Type B pancreatic cell (in vitro differentiated cells): ENCODE measurements at regions not wholly inside any gene's neighbourhood (a gene's known extent, or its start where the extent isn't known, plus 50 kb on each side); places are given as distances from the start of the nearest gene placed in this dataset.

Experiments
- DNase-seq: peaks from one replicate; pipeline ENCODE4 v3.0.0; 2021; ENCODE audit warnings: mixed read lengths; ENCODE audit not compliant: unreplicated experiment; ENCODE audit errors: extremely low spot score
- H3K27ac Mint-ChIP-seq: 2 replicates; pipeline ENCODE4 v1.8.0; 2021; ENCODE audit warnings: mild to moderate bottlenecking, mixed read lengths
- H3K27me3 Mint-ChIP-seq: 2 replicates; pipeline ENCODE4 v1.8.0; 2021; ENCODE audit warnings: mixed read lengths
- H3K36me3 Mint-ChIP-seq: 2 replicates; pipeline ENCODE4 v1.8.0; 2021; ENCODE audit warnings: mixed read lengths
- H3K4me1 Mint-ChIP-seq: one replicate; pipeline ENCODE4 v1.8.0; 2021; ENCODE audit warnings: mixed read lengths; ENCODE audit not compliant: unreplicated experiment
- H3K4me3 Mint-ChIP-seq: 2 replicates; pipeline ENCODE4 v1.8.0; 2021; ENCODE audit warnings: mild to moderate bottlenecking, mixed read lengths
- H3K9me3 Mint-ChIP-seq: 2 replicates; pipeline ENCODE4 v1.8.0; 2021; ENCODE audit warnings: mixed read lengths
- TF ChIP-seq, protein P1 (sequence below): fragments of 200-600 bp; sonication (generic); conservative IDR thresholded peaks from 2 replicates; pipeline ENCODE4 v1.5.0; 2021; ENCODE audit warnings: antibody characterized with exemption, mild to moderate bottlenecking

GRCh38 chr11:8340296-8340695 is 76.6 kb upstream of the LMO1 start:
- TF ChIP-seq, protein P1, sequence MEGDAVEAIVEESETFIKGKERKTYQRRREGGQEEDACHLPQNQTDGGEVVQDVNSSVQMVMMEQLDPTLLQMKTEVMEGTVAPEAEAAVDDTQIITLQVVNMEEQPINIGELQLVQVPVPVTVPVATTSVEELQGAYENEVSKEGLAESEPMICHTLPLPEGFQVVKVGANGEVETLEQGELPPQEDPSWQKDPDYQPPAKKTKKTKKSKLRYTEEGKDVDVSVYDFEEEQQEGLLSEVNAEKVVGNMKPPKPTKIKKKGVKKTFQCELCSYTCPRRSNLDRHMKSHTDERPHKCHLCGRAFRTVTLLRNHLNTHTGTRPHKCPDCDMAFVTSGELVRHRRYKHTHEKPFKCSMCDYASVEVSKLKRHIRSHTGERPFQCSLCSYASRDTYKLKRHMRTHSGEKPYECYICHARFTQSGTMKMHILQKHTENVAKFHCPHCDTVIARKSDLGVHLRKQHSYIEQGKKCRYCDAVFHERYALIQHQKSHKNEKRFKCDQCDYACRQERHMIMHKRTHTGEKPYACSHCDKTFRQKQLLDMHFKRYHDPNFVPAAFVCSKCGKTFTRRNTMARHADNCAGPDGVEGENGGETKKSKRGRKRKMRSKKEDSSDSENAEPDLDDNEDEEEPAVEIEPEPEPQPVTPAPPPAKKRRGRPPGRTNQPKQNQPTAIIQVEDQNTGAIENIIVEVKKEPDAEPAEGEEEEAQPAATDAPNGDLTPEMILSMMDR = no peak
- Mint-ChIP-seq H3K4me1 (peaks cover 42% of the 10 kb centered on the region), H3K9me3 (no peaks in the 10 kb centered on the region), H3K27me3 (peaks cover 20% of the 10 kb centered on the region), H3K4me3 (no peak overlapping the region), H3K27ac (peak overlapping the region; percentile 34), H3K36me3 (no peaks in the 10 kb centered on the region)
- no peak for DNase-seq

DNA sequence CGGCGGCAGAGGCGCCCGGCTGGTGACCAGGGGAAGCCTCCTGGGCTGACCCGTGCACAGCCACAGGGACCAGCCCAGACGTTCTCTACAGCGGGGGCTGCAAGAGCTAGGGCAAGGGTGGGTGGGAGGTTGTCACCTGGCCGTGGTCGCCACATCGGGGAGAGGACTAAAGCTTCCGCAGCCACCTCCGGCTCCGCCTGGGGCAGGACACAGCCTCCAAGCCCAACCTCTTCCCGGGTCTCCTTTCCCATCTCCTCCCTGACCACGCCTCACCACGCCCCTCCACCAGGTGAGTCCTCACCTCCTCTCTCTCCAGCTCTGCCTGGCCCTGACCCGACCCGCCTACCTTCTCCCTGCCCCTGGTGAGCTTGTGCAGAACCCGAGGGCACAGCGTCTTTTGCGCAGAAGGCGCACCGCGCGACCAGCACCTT is 75.9 kb upstream of the LMO1 start:
- Mint-ChIP-seq H3K9me3 (no peaks in the 10 kb centered on the region), H3K36me3 (no peaks in the 10 kb centered on the region), H3K27ac (no peak overlapping the region), H3K4me1 (peaks cover 42% of the 10 kb centered on the region), H3K4me3 (peak overlapping the region; percentile 34), H3K27me3 (peaks cover 19% of the 10 kb centered on the region)
- TF ChIP-seq, protein P1 = no peak
- DNase-seq = no peak

DNA sequence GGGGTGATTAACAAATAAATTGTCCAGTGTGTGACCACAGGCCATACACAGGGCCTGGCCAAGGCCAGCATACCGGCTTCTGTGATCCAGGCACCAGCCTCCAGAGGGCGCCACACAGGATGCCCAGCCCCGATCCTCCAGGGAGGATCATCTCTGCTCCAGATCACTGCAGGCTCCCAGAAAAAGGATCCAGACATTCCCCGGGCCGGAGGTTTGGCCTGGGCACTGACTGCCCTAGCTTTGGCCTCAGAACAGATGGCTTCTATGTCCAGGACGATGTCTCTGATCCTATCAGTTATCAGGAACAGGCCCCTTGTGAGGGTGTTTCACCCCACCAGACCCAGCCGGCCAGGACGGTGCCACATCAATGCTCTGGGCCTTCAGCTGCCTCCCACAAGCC is 74.5 kb upstream of the LMO1 start:
- no peak overlapping the region for H3K4me3 Mint-ChIP-seq
- TF ChIP-seq, protein P1 = peak; percentile 83
- H3K27me3 Mint-ChIP-seq = peaks cover 19% of the 10 kb centered on the region
- H3K9me3 Mint-ChIP-seq = no peaks in the 10 kb centered on the region
- DNase-seq = no peak
- no peaks in the 10 kb centered on the region for H3K36me3 Mint-ChIP-seq
- H3K27ac Mint-ChIP-seq = no peak overlapping the region
- peaks cover 49% of the 10 kb centered on the region for H3K4me1 Mint-ChIP-seq

DNA sequence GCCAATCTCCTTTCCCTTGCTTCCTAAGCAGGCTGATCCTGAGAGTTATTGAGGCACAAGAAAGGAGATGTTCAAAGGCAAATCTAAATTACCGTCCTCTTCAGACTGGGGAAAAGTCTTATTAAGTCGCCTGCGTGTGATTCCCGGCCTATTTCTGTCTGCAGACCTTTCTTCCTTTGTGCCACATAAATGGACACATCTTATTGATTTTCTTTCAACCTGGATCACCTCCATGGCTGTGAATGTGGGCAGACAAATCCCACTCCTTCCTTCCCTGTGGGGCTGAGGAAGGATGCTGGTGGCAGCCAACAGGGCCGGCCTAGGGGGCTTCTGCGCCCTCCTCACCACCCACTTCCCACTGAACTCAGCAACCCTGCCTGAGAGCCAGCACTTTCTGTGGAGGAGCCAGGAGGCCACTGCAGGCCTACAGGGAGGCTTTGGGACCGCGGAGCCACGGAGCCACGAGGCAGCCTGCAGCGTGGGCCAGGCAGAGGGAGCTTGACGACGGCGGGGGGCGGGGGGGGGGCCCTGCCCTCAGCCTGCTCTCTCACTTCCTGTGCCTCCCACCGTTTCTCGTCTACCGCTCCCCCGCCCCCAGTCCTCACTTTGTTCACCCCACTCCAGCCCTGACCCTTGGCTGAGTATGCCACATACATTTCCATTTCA is 73.6 kb upstream of the LMO1 start:
- no peaks in the 10 kb centered on the region for H3K9me3 Mint-ChIP-seq
- no peaks in the 10 kb centered on the region for H3K36me3 Mint-ChIP-seq
- H3K4me1 Mint-ChIP-seq = peaks cover 56% of the 10 kb centered on the region
- H3K27me3 Mint-ChIP-seq = peaks cover 15% of the 10 kb centered on the region
- TF ChIP-seq, protein P1 = no peak
- H3K4me3 Mint-ChIP-seq = no peak overlapping the region
- no peak for DNase-seq
- no peak overlapping the region for H3K27ac Mint-ChIP-seq

DNA sequence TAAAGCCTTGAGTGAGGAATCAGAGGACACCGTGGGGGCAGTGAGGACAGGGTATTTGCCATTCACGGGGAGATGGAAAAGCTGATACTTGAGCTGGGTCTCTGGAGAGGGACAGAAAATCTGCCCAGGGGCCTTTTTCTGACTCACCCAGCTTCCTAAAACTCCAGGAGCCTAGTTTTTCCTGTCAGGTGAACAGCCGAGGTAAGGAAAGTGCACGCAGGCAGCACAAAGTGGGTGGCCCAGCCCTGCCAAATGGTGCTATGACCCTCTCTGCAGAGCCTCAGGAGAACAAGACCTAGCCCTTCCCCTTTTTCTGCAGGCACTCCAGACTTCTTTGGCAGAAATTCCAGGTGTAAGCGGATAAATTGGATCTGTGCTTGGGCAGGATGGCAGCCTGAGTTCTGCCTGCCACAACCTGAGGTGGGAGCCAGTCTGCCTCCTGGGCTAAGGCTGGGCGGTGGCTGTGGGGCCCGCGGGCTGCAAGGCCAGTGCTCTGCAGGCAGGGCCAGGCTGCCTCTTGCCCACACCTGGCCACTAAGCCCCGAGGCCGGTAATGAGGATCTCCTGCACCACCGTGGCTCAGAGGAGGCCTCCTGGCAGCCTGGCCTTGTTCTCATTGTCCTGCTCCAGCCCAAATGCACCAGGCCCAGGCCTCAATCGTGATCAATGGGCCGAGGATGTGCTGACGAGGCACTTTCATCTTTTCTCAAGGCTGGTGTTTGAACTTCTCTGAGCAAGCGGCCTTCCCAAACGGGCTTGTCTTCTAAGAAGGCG is 72.9 kb upstream of the LMO1 start:
- DNase-seq = no peak
- H3K4me3 Mint-ChIP-seq = no peak overlapping the region
- peaks cover 15% of the 10 kb centered on the region for H3K27me3 Mint-ChIP-seq
- H3K27ac Mint-ChIP-seq = no peak overlapping the region
- no peaks in the 10 kb centered on the region for H3K9me3 Mint-ChIP-seq
- TF ChIP-seq, protein P1 = no peak
- no peaks in the 10 kb centered on the region for H3K36me3 Mint-ChIP-seq
- H3K4me1 Mint-ChIP-seq = peaks cover 48% of the 10 kb centered on the region
